ENCODE measurements at regions not wholly inside any gene's neighbourhood (a gene's known extent, or its start where the extent isn't known, plus 50 kb on each side); places are given as distances from the start of the nearest gene placed in this dataset.

GRCh38 chr15:95981209-95981608 lies 349.3 kb upstream of the NR2F2 start:
- no peak for DNase-seq

DNA sequence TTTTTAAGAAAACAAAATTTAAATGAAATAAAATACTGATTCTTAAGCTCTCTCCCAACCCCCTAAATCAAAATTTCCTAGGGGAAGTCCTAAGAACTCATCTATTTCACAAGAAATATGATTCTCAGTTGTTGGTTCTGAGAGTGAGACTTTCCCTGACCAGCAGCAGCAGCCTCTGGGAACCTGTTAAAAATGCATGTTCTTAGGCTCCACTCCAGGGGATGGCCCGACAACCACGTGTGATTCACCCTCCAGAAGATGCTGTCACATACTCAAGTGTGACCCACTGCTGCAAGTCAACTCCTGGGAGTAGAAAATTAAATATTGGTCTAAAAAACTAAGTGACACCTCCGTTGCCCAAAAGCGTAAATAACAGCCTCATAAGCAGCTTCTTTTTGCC lies 343.2 kb upstream of the NR2F2 start:
- DNase-seq, result no peak

DNA sequence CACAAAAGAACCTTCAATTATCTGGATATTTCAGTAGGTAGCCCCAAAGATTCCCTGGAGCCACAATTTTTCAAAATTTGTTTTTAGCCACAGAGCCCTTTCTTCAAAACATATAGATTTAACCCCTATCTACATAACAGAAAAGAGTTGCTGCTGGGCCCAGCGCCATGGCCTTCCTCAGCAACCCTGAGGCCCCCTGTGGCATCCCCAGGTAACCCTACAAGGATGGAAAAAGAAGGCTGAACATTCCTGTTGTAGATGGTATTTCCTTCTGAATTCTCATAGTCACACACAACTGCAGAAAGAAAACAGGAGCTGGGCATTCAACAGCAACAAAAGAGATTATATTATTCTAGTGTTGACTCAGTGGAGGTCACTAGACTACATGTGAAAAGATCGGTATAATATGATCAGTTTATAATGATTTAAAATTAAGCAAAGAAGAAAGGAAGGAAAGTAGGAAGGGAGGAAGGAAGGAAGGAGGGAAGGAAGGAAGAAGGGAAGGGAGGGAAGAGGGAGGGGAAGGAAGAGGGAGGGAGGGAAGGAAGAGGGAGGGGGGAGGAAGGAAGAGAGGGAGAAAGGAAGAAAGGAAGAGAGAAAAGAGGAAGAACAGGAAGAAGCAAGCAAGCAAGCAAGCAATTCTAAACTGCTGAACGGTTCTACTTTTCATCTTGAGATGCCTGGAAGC lies 342.5 kb upstream of the NR2F2 start:
- DNase-seq, result no peak

GRCh38 chr15:95988574-95988887 lies 342.0 kb upstream of the NR2F2 start:
- peak; percentile 33 for DNase-seq

DNA sequence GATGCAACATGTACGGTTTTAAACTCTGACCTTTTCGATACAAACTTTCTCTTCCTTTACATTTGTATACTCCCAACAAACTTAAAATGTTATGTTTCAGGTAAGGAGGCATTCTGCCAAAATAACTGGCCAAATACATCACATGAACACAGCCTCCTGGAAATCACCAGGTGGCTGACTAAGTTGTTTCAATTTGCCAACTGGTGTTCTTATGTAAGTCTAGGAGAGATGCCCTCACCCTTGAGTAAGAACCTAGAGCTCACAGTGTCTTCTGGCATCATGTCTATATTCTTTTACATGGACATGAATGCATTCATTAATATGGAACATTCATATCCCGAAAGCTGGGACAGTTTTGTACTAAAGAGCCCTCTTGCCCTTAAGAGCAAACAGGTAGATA lies 341.1 kb upstream of the NR2F2 start:
- no peak for DNase-seq

DNA sequence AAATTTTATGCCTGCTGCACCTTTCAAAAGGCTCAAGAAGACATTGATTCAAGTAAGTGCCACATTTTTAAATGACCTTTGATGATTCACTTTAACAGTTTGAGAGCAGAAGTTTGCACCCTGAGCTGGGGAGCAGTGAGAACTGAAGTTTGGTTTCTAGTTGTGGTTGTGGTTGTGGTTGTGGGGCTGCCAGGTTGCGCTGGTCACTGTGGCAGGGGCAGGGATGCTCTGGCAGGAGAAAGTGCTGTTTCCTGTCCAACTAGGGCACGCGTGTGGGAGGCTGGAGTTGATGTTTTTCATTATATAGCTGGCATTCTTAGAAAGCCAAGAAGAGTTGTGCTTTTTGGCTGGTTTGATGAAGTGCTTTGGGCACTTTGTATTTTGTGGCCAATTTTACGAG lies 339.7 kb upstream of the NR2F2 start:
- DNase-seq, result no peak

GRCh38 chr15:95994418-95994817 lies 336.1 kb upstream of the NR2F2 start:
- no peak for DNase-seq

DNA sequence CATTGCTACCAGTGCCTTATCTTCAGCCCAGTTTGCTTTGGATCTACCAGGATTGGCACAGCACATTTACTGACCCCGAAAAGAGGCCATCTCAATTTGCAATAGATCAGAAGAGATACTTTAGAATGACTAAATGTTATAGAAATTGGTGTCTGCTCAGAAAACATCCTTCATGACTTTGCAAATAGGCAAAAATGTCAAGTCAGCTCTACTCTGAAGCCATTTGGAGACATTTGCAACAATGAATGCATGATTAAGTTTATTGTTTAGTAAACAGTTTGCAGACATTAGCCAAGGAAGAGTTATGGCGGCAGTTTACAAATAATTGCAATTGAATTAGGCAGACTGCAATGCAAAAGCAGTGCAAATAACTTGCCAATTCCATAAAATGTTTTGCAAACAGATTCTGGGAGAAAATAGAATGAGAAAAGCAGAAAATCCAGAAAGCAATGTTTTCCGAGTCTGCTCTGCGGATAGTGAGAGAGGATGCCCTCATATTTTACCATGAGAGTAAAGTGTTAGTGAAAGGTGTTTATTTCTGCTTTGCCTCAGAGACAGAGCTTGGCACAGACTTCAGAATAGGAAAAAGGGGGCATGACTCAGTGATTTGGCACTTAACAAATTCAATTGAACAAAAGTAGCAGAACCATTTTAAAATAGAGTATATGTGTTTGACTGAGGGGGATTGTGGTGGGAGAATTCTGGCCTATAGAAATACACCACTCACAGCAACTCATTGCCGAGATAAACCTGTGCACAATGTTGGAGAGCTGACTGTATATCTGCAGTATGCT lies 334.9 kb upstream of the NR2F2 start:
- DNase-seq, result no peak

GRCh38 chr15:95996494-95996893 lies 334.0 kb upstream of the NR2F2 start:
- no peak for DNase-seq

- no peak for DNase-seq
These were observed 331.6 kb upstream of the NR2F2 start for GRCh38 chr15:95998935-95999334.

- DNase-seq, result no peak
These were observed 327.3 kb upstream of the NR2F2 start for GRCh38 chr15:96002890-96003859.

DNA sequence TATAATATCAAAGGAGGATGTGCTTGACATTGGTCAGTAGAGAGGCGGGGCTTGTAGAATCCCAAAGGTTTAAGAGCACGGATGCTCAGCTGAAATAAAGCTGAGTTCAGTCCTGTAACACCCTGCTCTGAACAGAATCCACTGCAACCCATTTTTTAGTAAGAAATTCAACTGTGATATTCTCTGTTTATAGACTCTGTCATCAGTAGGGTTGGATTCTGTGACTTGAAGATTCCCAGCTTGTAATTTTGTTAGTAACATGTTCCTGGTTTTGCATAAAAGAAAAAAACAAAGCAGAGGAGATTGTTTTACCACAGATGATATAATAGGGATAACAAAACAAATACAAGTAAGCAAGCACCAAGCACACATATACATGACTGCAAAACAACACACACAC lies 324.6 kb upstream of the NR2F2 start:
- no peak for DNase-seq

DNA sequence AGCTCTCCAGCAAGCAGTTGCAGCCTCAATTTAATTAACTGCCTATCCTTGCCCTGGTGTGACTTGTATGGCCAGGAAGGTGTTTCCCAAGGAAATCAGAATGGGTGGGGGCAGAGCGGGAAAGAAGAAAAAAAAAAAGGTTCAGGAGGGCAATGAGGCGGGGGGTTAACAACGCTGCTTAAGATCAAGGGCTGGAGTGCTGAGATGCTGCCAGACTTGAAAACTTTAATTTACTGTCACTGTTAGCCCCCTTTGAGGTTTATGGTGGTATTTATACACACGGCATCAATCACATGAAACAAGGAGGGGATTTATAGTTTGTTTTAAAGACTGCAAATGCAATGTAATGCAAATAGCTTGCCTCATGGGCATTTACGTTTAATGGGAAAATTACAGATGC lies 319.4 kb upstream of the NR2F2 start:
- DNase-seq, result no peak

DNA sequence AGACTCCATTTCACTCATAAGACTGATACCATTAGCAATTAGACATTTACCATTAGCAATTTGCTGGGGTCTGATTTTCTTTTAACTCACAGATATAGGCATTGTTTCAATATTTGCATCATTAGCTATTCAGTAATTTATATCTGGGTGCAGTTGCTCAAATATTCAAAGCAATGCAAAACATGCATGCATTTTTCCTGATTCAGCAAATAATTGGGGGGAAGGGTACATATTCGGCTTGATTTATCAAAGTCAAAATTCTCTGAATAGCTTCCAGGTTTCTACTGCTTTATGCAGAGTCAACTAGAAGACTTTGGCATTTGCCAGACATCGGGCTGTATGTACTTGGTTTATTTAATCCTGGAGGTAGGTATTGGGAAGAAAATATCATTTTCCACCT lies 315.6 kb upstream of the NR2F2 start:
- no peak for DNase-seq

GRCh38 chr15:96019114-96019513 lies 311.4 kb upstream of the NR2F2 start:
- no peak for DNase-seq

GRCh38 chr15:96020133-96020532 lies 310.4 kb upstream of the NR2F2 start:
- peak; percentile 28 for DNase-seq

- no peak for DNase-seq
These were observed 309.7 kb upstream of the NR2F2 start for GRCh38 chr15:96020797-96021196.

GRCh38 chr15:96023081-96023480 lies 307.4 kb upstream of the NR2F2 start:
- no peak for DNase-seq

- DNase-seq, result no peak
These were observed 303.0 kb upstream of the NR2F2 start for GRCh38 chr15:96027501-96027900.

- DNase-seq, result no peak
These were observed 301.9 kb upstream of the NR2F2 start for GRCh38 chr15:96028620-96029019.

GRCh38 chr15:96029172-96029571 lies 301.3 kb upstream of the NR2F2 start:
- DNase-seq, result no peak

- DNase-seq, result no peak
These were observed 298.9 kb upstream of the NR2F2 start for GRCh38 chr15:96031426-96032110.

All from tongue (tissue), 1 donor.